Activated CD4-positive, alpha-beta T cell treated with anti-CD3 and anti-CD28 coated beads for 36 hours (primary cell): ENCODE measurements at regions not wholly inside any gene's neighbourhood (a gene's known extent, or its start where the extent isn't known, plus 50 kb on each side); places are given as distances from the start of the nearest gene placed in this dataset.

Source experiments
- ATAC-seq: fragments of 200-7000 bp; cut with Tn5 transposase; one replicate; pipeline ENCODE4 v1.10.0; 2021; ENCODE audit warnings: mild to moderate bottlenecking, moderate library complexity
- CTCF ChIA-PET: fragments of 350-600 bp; sonication (Branson Sonifier 250); formaldehyde crosslinking; loops from one replicate; lab custom pipeline; 2021; ENCODE audit warnings: antibody characterized with exemption; lab: Charles Lee
- POLR2A ChIA-PET: fragments of 350-600 bp; sonication (Branson Sonifier 250); formaldehyde crosslinking; loops from one replicate; lab custom pipeline; 2021; ENCODE audit warnings: antibody characterized with exemption, inconsistent platforms; lab: Charles Lee
- DNase-seq: peaks from one replicate; pipeline ENCODE4 v3.0.0-alpha.2; 2020
- H3K27ac Mint-ChIP-seq: one replicate; pipeline ENCODE4 v1.8.0; 2021; ENCODE audit warnings: mixed read lengths
- H3K27me3 Mint-ChIP-seq: one replicate; pipeline ENCODE4 v1.8.0; 2021; ENCODE audit warnings: mixed read lengths
- H3K36me3 Mint-ChIP-seq: one replicate; pipeline ENCODE4 v1.8.0; 2021; ENCODE audit warnings: low read depth, mixed read lengths
- H3K4me1 Mint-ChIP-seq: one replicate; pipeline ENCODE4 v1.8.0; 2021; ENCODE audit warnings: mixed read lengths
- H3K4me3 Mint-ChIP-seq: one replicate; pipeline ENCODE4 v1.8.0; 2021; ENCODE audit warnings: mild to moderate bottlenecking, moderate library complexity, mixed read lengths
- H3K9me3 Mint-ChIP-seq: one replicate; pipeline ENCODE4 v1.8.0; 2021; ENCODE audit warnings: low read depth, mixed read lengths
- intact Hi-C, 2 experiments: fragments of 100-400 bp; cut with DNase I in 1 of 2; cut with micrococcal nuclease in 1 of 2; formaldehyde crosslinking; loops; one replicate each; pipeline versions ENCODE4 v1.14.2 to v1.15.1; 2022 to 2024; cut with DNase I, micrococcal nuclease

DNA sequence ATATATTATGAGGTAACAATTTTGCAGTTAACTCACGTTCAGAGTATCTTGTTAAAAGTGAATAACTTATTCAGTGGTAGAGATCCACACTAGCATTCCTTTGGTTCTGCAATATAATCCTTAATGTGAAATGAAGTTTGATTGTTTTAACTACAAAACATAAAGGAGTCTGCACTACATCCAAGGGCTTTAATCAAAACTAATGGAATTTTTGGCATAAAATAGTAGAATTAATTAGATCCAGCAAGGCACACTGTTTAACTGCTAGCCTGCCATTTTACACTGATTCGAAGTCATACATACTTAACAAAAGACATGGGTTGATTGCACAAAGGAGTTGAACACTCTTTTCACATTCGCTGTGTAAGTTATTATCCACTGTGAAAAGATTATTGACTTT lies 263.0 kb upstream of the ROBO2 start:
- ChIA-PET POLR2A (no interaction called here), CTCF (interaction anchor here (0.5 kb wide), 1 partner anchor 71 kb away, joined by 3 read pairs; no protein-coding TSS in a partner anchor)
- ATAC-seq = no peak
- no peaks in the 10 kb centered on the region for H3K27me3 Mint-ChIP-seq
- DNase-seq = no peak
- peaks cover 13% of the 10 kb centered on the region for H3K9me3 Mint-ChIP-seq
- H3K4me3 Mint-ChIP-seq = no peak overlapping the region
- intact Hi-C loops = no loop called here
- no peaks in the 10 kb centered on the region for H3K36me3 Mint-ChIP-seq
- no peaks in the 10 kb centered on the region for H3K4me1 Mint-ChIP-seq
- no peak overlapping the region for H3K27ac Mint-ChIP-seq

DNA sequence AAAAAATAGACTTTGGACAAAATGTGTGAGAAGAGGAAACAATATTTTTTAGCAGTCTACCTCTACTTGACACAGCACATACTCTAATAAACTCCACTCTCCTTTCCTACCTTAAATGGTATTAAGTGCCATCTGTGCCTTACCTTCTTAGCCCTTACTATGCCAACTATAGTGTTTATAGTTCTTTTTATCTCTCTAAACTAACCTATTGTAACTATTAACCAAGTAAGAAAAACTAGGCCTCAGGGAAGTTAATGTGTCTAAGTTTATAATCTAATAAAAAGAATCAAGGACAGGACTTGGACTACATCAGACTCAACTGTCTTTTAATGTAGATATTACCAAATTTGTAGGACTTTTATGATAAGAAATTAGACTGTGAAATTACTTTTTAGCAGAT lies 251.7 kb upstream of the ROBO2 start:
- ATAC-seq = no peak
- Mint-ChIP-seq H3K9me3 (peaks cover 14% of the 10 kb centered on the region), H3K27me3 (no peaks in the 10 kb centered on the region), H3K27ac (no peak overlapping the region), H3K36me3 (no peaks in the 10 kb centered on the region), H3K4me3 (no peak overlapping the region), H3K4me1 (no peaks in the 10 kb centered on the region)
- ChIA-PET POLR2A (no interaction called here), CTCF (no interaction called here)
- DNase-seq = no peak
- intact Hi-C loops = no loop called here

DNA sequence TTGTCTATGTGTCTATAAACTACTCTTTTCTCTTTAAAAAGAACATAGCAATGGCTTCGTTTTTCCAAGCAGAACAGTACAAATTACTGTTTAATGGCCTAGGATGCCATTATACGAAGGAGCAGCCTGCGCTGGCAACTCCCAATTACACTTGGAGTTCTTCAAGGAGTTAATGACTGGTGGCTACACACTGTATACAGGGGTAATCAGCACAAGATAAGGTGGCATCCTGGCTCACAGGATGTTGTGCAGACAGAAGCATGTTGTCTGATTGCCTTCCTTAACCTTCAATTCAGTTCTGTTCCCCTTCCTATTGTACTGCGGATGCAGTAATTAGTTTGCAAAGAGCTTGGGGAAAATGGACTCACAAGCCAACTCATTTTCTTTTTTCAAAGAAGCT lies 250.7 kb upstream of the ROBO2 start:
- Mint-ChIP-seq H3K4me1 (no peaks in the 10 kb centered on the region), H3K27ac (no peak overlapping the region), H3K27me3 (no peaks in the 10 kb centered on the region), H3K4me3 (no peak overlapping the region), H3K36me3 (no peaks in the 10 kb centered on the region), H3K9me3 (peaks cover 6% of the 10 kb centered on the region)
- ATAC-seq (no peak), DNase-seq (no peak)
- ChIA-PET POLR2A (no interaction called here), CTCF (no interaction called here)
- intact Hi-C loops = no loop called here

DNA sequence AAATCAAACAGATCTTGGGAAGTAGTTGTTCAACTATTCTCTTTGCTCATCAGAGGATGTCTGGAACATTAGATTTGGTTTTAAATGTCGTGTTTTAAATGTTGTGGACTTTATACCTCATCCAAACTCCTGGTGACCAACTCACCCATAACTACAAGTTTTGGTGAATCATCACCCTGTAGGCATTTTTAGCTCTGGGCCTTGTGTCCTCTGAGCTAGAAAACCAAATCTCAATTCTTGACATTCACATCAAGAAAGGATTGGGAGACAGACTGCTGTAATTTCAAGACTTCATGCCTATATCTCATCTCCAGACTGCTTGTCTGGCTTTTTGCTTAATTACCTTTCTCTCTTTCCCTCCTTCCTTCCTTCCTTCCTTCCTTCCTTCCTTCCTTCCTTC lies 228.5 kb upstream of the ROBO2 start:
- intact Hi-C loops = no loop called here
- no peaks in the 10 kb centered on the region for H3K27me3 Mint-ChIP-seq
- peaks cover 18% of the 10 kb centered on the region for H3K9me3 Mint-ChIP-seq
- H3K27ac Mint-ChIP-seq = no peak overlapping the region
- ATAC-seq (no peak), DNase-seq (no peak)
- H3K36me3 Mint-ChIP-seq = no peaks in the 10 kb centered on the region
- no peaks in the 10 kb centered on the region for H3K4me1 Mint-ChIP-seq
- H3K4me3 Mint-ChIP-seq = no peak overlapping the region
- POLR2A ChIA-PET = no interaction called here
- CTCF ChIA-PET = no interaction called here

DNA sequence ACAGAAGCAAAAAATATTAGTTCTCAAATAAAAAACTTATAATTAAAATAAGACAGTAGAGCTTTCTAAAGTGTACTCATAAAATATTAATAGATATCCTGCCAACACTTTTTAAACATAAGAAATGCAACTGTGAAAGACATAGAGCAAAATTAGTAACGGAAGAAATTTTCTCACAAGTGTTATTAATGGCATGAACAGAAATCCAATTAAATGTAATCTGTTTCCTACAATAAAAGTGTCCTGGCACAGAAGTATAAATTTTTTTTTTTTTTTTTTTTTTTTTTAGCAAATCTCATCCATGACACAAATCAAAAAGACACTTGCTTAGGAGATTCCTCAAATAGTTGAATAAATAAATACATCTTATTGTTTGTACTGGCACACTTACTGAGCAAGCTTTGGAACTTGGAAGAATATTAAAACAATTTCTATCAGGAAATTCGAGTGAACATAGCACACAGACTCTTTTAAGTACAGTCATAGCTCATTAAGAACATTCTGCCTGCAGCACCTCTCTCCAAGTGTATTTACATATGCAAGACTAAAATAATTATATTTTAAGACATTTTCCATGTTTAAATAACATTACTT lies 227.2 kb upstream of the ROBO2 start:
- intact Hi-C loops = no loop called here
- POLR2A ChIA-PET = no interaction called here
- CTCF ChIA-PET = interaction anchor here (1.5 kb wide), 1 partner anchor 11 kb away, joined by 3 read pairs; no protein-coding TSS in a partner anchor
- H3K4me1 Mint-ChIP-seq = no peaks in the 10 kb centered on the region
- peaks cover 20% of the 10 kb centered on the region for H3K9me3 Mint-ChIP-seq
- ATAC-seq (no peak), DNase-seq (no peak)
- no peaks in the 10 kb centered on the region for H3K27me3 Mint-ChIP-seq
- H3K27ac Mint-ChIP-seq = no peak overlapping the region
- H3K4me3 Mint-ChIP-seq = no peak overlapping the region
- no peaks in the 10 kb centered on the region for H3K36me3 Mint-ChIP-seq

DNA sequence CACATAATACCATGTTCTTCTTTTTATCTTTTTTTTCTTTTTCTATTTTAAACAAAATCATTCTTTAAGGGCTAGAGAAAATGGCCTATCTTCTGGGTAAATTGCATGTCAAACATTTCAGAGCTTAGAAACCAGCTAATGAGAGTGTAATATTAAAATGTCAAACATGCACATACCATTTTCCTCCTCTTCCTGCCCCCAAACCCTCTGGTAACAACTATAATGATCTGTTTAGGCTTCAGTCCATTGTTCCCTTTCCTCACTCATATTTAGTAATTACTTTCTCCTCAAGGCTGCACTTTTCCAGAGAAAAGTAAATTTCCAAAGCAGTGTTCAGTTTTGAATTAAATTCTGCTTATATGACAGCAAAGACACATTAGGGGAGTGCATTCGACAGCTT lies 224.3 kb upstream of the ROBO2 start:
- no peak overlapping the region for H3K4me3 Mint-ChIP-seq
- ATAC-seq (no peak), DNase-seq (no peak)
- ChIA-PET CTCF (interaction anchor here (1.2 kb wide), 1 partner anchor 8 kb away, joined by 4 read pairs; no protein-coding TSS in a partner anchor), POLR2A (no interaction called here)
- H3K27me3 Mint-ChIP-seq = no peaks in the 10 kb centered on the region
- no peak overlapping the region for H3K27ac Mint-ChIP-seq
- H3K4me1 Mint-ChIP-seq = no peaks in the 10 kb centered on the region
- intact Hi-C loops = no loop called here
- no peaks in the 10 kb centered on the region for H3K36me3 Mint-ChIP-seq
- peaks cover 28% of the 10 kb centered on the region for H3K9me3 Mint-ChIP-seq

DNA sequence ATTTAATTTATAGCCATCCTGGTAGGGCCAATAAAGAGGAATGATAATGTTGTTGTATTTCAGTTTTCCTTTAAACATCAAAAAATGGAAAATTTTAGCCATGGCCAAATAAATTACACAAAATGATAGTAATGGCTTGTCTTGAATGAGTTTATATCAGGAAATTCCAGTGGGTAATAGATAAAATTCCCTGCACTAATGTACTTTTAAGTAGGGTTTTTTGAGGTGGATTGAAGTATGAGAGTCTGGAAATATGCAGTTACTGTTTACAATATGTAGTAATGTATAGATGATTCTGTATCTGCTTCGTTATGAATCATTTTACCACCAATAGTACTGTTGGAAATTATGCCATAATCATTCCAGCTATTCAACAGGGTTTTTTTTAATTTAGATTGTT lies 219.4 kb upstream of the ROBO2 start:
- no peaks in the 10 kb centered on the region for H3K36me3 Mint-ChIP-seq
- ChIA-PET POLR2A (no interaction called here), CTCF (no interaction called here)
- H3K27me3 Mint-ChIP-seq = no peaks in the 10 kb centered on the region
- intact Hi-C loops = no loop called here
- no peaks in the 10 kb centered on the region for H3K4me1 Mint-ChIP-seq
- H3K4me3 Mint-ChIP-seq = no peak overlapping the region
- DNase-seq = no peak
- peaks cover 22% of the 10 kb centered on the region for H3K9me3 Mint-ChIP-seq
- H3K27ac Mint-ChIP-seq = no peak overlapping the region
- ATAC-seq = no peak

DNA sequence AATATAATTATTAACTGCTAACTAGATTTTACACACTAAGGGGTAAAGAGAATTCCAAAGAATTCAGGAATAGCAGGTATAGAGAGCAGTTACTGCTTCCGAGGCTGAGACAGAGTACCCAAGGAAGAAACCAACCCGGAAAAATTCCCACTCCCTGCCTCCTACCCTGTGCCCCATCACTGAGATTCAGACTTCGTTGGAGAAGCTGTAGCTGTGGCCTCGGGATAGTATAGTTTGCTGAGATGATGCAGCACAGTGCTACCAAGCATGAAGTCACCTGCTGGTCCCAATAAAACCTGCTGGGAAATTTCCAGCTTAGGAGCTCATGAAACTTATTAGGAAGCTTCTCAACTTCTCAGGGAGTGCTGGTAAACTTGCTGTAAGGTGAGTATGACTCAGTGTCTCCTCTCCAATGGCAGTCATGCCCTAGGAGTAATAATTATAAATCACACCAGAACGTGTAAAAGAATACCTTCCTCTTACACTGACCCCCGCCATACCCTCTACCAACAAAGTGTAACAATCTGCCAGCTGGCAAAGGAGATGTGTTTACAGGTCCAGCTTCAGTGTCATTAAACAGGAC lies 215.2 kb upstream of the ROBO2 start:
- DNase-seq = no peak
- H3K4me3 Mint-ChIP-seq = no peak overlapping the region
- ChIA-PET CTCF (interaction anchor here (1.6 kb wide), 1 partner anchor 10 kb away, joined by 4 read pairs; no protein-coding TSS in a partner anchor), POLR2A (no interaction called here)
- no peaks in the 10 kb centered on the region for H3K36me3 Mint-ChIP-seq
- no peaks in the 10 kb centered on the region for H3K4me1 Mint-ChIP-seq
- no peak overlapping the region for H3K27ac Mint-ChIP-seq
- peaks cover 7% of the 10 kb centered on the region for H3K9me3 Mint-ChIP-seq
- no peak for ATAC-seq
- no peaks in the 10 kb centered on the region for H3K27me3 Mint-ChIP-seq
- intact Hi-C loops = no loop called here

DNA sequence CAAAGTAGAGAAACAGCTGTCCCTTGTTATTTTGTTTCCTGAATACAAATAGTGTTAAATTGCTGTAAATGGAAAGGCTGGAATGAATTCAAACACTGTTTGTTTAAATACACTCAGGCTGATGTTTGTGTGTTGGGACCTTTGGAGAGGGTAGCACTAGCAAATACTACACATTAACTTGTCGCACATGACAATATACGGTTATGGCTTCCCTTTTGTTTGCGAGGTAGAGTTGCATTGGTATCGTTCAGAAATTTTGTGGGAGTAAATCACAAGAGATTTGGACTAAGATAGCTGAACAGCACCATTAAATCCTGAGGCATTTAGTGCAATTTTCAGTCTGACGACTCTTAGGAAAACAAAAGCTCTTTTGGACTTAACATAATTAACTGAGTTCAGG lies 213.0 kb upstream of the ROBO2 start:
- ChIA-PET CTCF (interaction anchor here (0.6 kb wide), 1 partner anchor 645 kb away, joined by 3 read pairs; no protein-coding TSS in a partner anchor), POLR2A (no interaction called here)
- no peak overlapping the region for H3K4me3 Mint-ChIP-seq
- ATAC-seq (no peak), DNase-seq (no peak)
- H3K36me3 Mint-ChIP-seq = no peaks in the 10 kb centered on the region
- no peak overlapping the region for H3K27ac Mint-ChIP-seq
- H3K4me1 Mint-ChIP-seq = no peaks in the 10 kb centered on the region
- intact Hi-C loops = no loop called here
- no peaks in the 10 kb centered on the region for H3K27me3 Mint-ChIP-seq
- H3K9me3 Mint-ChIP-seq = peaks cover 12% of the 10 kb centered on the region

DNA sequence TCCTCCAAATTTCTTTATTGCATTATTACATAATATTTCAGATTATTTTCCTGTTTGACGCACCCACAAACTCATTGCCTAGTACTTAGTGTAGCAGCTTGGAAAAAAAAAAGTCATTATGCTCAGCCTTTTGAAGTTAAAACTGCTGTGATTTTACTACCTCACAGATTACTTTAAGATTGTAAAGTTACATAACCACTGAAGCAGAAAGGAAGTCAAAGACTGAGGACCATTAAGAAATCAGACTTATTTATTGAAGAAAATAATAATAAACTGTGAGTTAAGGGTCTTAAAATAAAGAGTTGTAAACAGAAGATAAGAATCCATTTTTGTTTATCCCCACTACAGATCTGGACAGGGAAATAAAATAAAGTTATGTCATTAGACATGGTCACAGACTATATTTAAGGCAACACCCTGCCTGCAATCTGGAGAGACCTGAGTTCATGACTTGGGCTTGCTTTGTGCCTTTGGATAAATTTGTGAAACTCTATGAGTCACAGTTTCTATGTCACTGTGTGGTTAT lies 212.1 kb upstream of the ROBO2 start:
- no peak for ATAC-seq
- no peak for DNase-seq
- peaks cover 16% of the 10 kb centered on the region for H3K9me3 Mint-ChIP-seq
- H3K36me3 Mint-ChIP-seq = no peaks in the 10 kb centered on the region
- intact Hi-C loops = no loop called here
- H3K4me3 Mint-ChIP-seq = no peak overlapping the region
- H3K27ac Mint-ChIP-seq = no peak overlapping the region
- ChIA-PET POLR2A (no interaction called here), CTCF (no interaction called here)
- H3K4me1 Mint-ChIP-seq = no peaks in the 10 kb centered on the region
- no peaks in the 10 kb centered on the region for H3K27me3 Mint-ChIP-seq

DNA sequence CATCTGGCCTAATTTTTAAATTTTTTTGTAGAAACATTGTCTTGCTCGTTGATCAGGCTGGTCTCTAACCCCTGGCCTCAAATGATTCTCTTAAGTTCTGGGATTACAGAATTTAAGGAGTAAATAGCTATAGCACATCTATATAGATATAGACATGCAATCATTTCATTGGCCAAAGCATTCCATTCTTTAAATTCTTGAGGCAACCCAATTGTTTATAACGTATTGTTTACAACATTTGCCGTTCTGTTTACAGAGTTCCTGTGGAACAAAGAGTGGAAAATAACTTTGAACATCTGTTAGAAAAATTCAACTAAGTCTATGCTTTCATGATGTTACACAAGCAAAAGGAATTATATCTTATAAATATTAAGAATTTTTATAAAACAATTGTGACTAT lies 205.2 kb upstream of the ROBO2 start:
- CTCF ChIA-PET = no interaction called here
- Mint-ChIP-seq H3K36me3 (no peaks in the 10 kb centered on the region), H3K27me3 (no peaks in the 10 kb centered on the region), H3K4me3 (no peak overlapping the region), H3K4me1 (no peaks in the 10 kb centered on the region), H3K9me3 (peaks cover 26% of the 10 kb centered on the region), H3K27ac (no peak overlapping the region)
- intact Hi-C loops = no loop called here
- POLR2A ChIA-PET = no interaction called here
- DNase-seq = no peak
- no peak for ATAC-seq

DNA sequence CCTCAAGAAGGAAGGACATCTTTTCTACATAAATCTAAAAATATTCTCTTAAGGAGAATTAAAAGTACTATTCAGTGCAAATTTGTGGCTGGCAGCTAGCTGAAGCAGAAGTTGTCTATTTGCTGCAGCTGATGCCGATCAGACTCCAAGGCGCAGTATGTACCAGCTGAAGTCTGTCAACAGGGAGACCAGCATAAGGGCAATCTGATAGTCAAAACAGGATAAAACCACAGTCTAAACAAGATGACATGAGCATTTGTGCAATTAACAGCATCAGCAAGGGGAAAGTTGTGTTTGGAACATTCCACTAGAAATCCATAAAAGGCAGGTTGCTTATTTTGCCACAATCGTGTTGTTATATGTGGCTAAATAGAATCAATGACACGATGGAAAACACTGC lies 198.2 kb upstream of the ROBO2 start:
- H3K9me3 Mint-ChIP-seq = peaks cover 8% of the 10 kb centered on the region
- H3K4me3 Mint-ChIP-seq = no peak overlapping the region
- no peak for ATAC-seq
- H3K4me1 Mint-ChIP-seq = no peaks in the 10 kb centered on the region
- H3K36me3 Mint-ChIP-seq = no peaks in the 10 kb centered on the region
- POLR2A ChIA-PET = no interaction called here
- intact Hi-C loops = no loop called here
- no peaks in the 10 kb centered on the region for H3K27me3 Mint-ChIP-seq
- no peak for DNase-seq
- CTCF ChIA-PET = interaction anchor here (1.0 kb wide), 1 partner anchor 49 kb away, joined by 3 read pairs; no protein-coding TSS in a partner anchor
- H3K27ac Mint-ChIP-seq = no peak overlapping the region
